ENCODE measurements at regions not wholly inside any gene's neighbourhood (a gene's known extent, or its start where the extent isn't known, plus 50 kb on each side); places are given as distances from the start of the nearest gene placed in this dataset.

DNA sequence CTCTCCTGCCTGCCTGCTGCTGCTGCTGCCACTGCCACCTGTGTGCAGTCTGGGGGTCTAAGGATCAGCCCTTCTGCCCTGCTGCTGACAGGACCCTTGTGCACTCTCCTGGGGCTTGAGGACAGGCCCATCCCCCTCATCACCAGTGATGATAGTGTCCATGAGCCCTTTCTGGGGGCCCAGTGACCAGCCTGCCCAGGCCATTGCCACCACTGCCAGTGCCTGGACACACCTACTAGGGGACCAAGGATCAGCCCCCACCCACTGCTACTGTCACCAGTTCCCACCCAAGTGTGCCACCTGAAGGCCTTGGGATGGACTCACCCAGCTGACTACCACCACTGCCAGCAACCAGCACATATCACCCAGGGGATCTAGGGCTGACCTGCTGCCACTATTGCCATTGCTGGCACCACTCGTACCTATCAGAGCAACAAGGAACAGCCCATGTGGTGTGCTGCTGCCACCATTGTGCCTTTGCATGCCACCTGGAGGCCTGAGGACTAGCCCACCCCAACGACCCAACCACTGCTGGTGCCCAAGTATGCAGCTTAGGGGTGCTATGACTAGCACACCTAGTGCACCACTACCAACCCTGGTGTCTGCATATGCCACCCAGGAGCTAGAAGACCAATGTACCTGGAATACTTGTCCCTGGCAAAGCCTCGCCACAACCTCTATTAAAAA is 994.3 kb downstream of the PCDH17 start:
- H3K27ac ChIP-seq (ENCODE audit: low read depth in 1 of 2, low read length in 1 of 2) = no peak overlapping the region

DNA sequence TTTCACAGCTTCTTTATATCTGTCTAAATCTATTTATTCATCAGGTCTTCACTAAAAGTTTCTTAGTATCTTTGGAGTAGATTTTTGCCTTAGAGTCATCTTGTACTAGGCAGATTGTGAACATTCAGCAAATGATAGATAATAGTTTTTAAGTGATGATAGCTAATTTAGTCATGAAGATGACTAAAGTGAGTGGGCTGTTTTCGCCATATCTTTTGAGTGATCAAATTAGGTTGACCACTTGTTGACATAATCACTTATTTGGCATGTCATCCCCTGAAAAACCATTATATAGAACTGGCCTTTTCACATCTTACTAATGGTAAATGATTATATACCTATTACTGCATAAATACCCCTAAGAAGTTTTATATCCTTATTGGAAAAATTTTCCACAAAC is 999.2 kb downstream of the PCDH17 start:
- DNase-seq (ENCODE audit: low read depth in 6 of 9, low spot score in 9 of 9) = no peak
- Histone ChIP-seq H3K36me3 (ENCODE audit: control insufficient read depth in 2 of 2, insufficient read depth in 2 of 2, low read length in 1 of 2) (no peaks in the 10 kb centered on the region), H3K27me3 (ENCODE audit: control insufficient read depth in 2 of 2, insufficient read depth in 1 of 2, low read length in 1 of 2) (no peaks in the 10 kb centered on the region), H3K27ac (ENCODE audit: low read depth in 1 of 2, low read length in 1 of 2) (no peak overlapping the region), H3K4me3 (ENCODE audit: low read length in 2 of 2) (no peak overlapping the region), H3K9me3 (ENCODE audit: control insufficient read depth in 2 of 2, insufficient read depth in 1 of 2, low read length in 1 of 2) (peaks cover 0 to 4% of the 10 kb centered on the region in 2 donors), H3K4me1 (ENCODE audit: control insufficient read depth in 2 of 2, insufficient read depth in 2 of 2, low read length in 2 of 2) (no peaks in the 10 kb centered on the region)
- WGBS = 96% methylated on average over 1 of the region's 1 CpG

More for the DNA sequence above, 994.3 kb downstream of the PCDH17 start:
- no peak for DNase-seq (ENCODE audit: low read depth in 6 of 9, low spot score in 9 of 9)
- Histone ChIP-seq H3K36me3 (ENCODE audit: control insufficient read depth in 2 of 2, insufficient read depth in 2 of 2, low read length in 1 of 2) (no peaks in the 10 kb centered on the region), H3K9me3 (ENCODE audit: control insufficient read depth in 2 of 2, insufficient read depth in 1 of 2, low read length in 1 of 2) (peaks cover 0 to 14% of the 10 kb centered on the region in 2 donors), H3K27me3 (ENCODE audit: control insufficient read depth in 2 of 2, insufficient read depth in 1 of 2, low read length in 1 of 2) (no peaks in the 10 kb centered on the region), H3K4me3 (ENCODE audit: low read length in 2 of 2) (no peak overlapping the region), H3K4me1 (ENCODE audit: control insufficient read depth in 2 of 2, insufficient read depth in 2 of 2, low read length in 2 of 2) (no peaks in the 10 kb centered on the region)
- 92% methylated on average over 3 of the region's 3 CpGs for WGBS

DNA sequence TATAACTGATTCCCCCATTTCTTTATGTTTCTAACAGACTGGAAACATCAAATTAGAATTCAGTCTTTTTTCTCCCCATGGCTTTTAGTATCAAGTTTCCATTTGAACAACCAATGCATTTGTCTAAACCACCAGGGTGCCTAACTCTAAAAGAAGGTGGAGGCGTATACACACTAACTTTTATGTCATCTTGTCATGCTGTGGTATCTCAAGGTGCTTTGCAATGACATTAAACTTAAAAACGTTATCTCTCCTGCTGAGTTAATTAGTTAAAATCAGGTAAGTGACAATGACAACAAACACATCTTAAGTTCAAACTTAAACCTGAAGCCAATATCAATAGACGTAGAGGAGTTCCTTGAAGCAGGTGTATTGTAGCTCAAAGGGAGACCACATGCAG is 1001.7 kb downstream of the PCDH17 start:
- Histone ChIP-seq H3K9me3 (ENCODE audit: control insufficient read depth in 2 of 2, insufficient read depth in 1 of 2, low read length in 1 of 2) (no peaks in the 10 kb centered on the region), H3K27ac (ENCODE audit: low read depth in 1 of 2, low read length in 1 of 2) (no peak overlapping the region), H3K27me3 (ENCODE audit: control insufficient read depth in 2 of 2, insufficient read depth in 1 of 2, low read length in 1 of 2) (no peaks in the 10 kb centered on the region), H3K4me3 (ENCODE audit: low read length in 2 of 2) (no peak overlapping the region), H3K36me3 (ENCODE audit: control insufficient read depth in 2 of 2, insufficient read depth in 2 of 2, low read length in 1 of 2) (no peaks in the 10 kb centered on the region), H3K4me1 (ENCODE audit: control insufficient read depth in 2 of 2, insufficient read depth in 2 of 2, low read length in 2 of 2) (no peaks in the 10 kb centered on the region)
- 90% methylated on average over 3 of the region's 3 CpGs for WGBS
- no peak for DNase-seq (ENCODE audit: low read depth in 6 of 9, low spot score in 9 of 9)

DNA sequence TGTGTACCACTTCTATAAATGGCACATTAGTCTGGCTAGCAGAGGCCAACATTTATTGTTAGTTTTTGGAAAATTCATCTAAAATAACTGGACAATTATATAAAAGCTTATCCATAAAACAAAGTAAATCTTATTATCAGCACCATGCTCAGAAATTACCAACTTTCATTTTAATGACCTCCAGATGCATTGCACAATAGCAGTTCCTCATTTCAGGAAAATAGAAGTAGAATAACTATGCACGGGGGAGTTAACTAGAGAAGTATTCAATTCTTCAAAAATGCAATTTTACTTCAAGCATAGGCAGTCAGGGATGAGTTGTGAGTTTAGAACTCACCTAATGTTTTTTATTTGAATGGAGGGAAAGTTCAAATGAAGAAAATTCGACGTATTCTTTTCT is 1023.5 kb downstream of the PCDH17 start:
- DNase-seq (ENCODE audit: low read depth in 6 of 9, low spot score in 9 of 9) = no peak
- no peaks in the 10 kb centered on the region for H3K36me3 ChIP-seq (ENCODE audit: control insufficient read depth in 2 of 2, insufficient read depth in 2 of 2, low read length in 1 of 2)
- no peaks in the 10 kb centered on the region for H3K9me3 ChIP-seq (ENCODE audit: control insufficient read depth in 2 of 2, insufficient read depth in 1 of 2, low read length in 1 of 2)
- no peaks in the 10 kb centered on the region for H3K4me1 ChIP-seq (ENCODE audit: control insufficient read depth in 2 of 2, insufficient read depth in 2 of 2, low read length in 2 of 2)
- WGBS = 67% methylated on average over 3 of the region's 3 CpGs
- H3K4me3 ChIP-seq (ENCODE audit: low read length in 2 of 2) = no peak overlapping the region
- no peak overlapping the region for H3K27ac ChIP-seq (ENCODE audit: low read depth in 1 of 2, low read length in 1 of 2)
- H3K27me3 ChIP-seq (ENCODE audit: control insufficient read depth in 2 of 2, insufficient read depth in 1 of 2, low read length in 1 of 2) = no peaks in the 10 kb centered on the region

DNA sequence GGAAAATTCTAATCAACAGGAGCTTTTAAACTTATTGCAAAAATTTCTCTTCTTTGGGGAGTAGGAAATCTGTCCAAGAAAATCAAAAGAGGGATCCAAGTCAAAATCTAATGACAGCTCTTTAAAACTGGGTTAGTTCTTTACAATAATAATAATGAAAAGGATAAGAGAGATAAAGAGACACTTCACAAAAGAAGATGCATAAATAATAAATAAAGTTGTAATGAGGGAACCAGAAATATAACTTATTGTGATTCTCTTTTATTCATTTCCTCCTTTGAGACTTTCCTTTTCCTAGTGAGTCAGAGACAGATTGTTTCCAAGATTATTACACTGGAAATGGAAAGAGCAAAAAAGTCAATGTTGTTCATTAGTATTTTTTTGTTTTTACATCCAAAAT is 1029.3 kb downstream of the PCDH17 start:
- Histone ChIP-seq H3K27ac (ENCODE audit: low read depth in 1 of 2, low read length in 1 of 2) (no peak overlapping the region), H3K27me3 (ENCODE audit: control insufficient read depth in 2 of 2, insufficient read depth in 1 of 2, low read length in 1 of 2) (no peaks in the 10 kb centered on the region), H3K36me3 (ENCODE audit: control insufficient read depth in 2 of 2, insufficient read depth in 2 of 2, low read length in 1 of 2) (no peaks in the 10 kb centered on the region), H3K9me3 (ENCODE audit: control insufficient read depth in 2 of 2, insufficient read depth in 1 of 2, low read length in 1 of 2) (no peaks in the 10 kb centered on the region), H3K4me1 (ENCODE audit: control insufficient read depth in 2 of 2, insufficient read depth in 2 of 2, low read length in 2 of 2) (no peaks in the 10 kb centered on the region), H3K4me3 (ENCODE audit: low read length in 2 of 2) (no peak overlapping the region)
- DNase-seq (ENCODE audit: low read depth in 6 of 9, low spot score in 9 of 9) = no peak

DNA sequence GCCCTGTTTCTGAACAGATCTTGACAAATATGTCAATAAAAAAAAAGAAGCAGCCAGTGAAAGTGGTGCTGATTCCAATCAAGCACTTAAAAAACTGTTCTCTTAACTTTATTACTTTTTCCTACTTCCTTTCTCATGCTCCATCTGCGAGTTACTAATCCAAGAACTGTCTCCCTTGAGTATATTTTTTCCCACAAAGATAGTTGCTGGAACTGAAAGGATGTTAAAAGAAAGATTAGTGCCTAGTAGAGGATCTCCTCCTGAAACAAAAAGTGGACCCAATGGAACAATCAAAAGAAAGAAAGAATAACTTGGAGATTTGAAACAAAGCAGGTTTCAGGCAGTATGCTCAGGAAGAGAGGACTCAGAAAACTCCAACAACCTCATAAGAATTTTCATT is 1034.8 kb downstream of the PCDH17 start:
- H3K9me3 ChIP-seq (ENCODE audit: control insufficient read depth in 2 of 2, insufficient read depth in 1 of 2, low read length in 1 of 2) = no peaks in the 10 kb centered on the region
- WGBS = 73% methylated on average over 1 of the region's 1 CpG

DNA sequence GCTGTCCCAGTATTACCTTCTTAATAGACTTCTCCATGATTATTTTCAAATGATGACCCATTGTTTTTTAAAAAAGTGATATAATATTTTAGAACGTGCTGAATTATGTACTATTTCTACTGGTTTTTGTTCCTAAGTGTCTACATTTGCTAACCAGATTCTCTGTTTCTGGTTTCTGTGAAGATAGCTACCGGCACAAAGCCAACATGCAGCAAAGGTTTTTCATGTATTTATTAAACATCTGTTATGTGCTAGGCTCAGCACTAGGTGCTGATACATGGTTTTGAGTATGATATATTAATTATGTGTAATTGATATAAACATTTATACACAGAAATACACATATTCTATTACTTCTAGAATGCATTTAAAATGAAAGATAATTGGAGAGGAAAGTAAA is 1035.6 kb downstream of the PCDH17 start:
- WGBS = 94% methylated on average over 2 of the region's 2 CpGs
- H3K9me3 ChIP-seq (ENCODE audit: control insufficient read depth in 2 of 2, insufficient read depth in 1 of 2, low read length in 1 of 2) = no peaks in the 10 kb centered on the region

More for the DNA sequence above, 1034.8 kb downstream of the PCDH17 start:
- H3K27ac ChIP-seq (ENCODE audit: low read depth in 1 of 2, low read length in 1 of 2) = no peak overlapping the region
- no peak for DNase-seq (ENCODE audit: low read depth in 6 of 9, low spot score in 9 of 9)
- H3K4me3 ChIP-seq (ENCODE audit: low read length in 2 of 2) = no peak overlapping the region
- H3K4me1 ChIP-seq (ENCODE audit: control insufficient read depth in 2 of 2, insufficient read depth in 2 of 2, low read length in 2 of 2) = no peaks in the 10 kb centered on the region
- H3K27me3 ChIP-seq (ENCODE audit: control insufficient read depth in 2 of 2, insufficient read depth in 1 of 2, low read length in 1 of 2) = no peaks in the 10 kb centered on the region
- no peaks in the 10 kb centered on the region for H3K36me3 ChIP-seq (ENCODE audit: control insufficient read depth in 2 of 2, insufficient read depth in 2 of 2, low read length in 1 of 2)

DNA sequence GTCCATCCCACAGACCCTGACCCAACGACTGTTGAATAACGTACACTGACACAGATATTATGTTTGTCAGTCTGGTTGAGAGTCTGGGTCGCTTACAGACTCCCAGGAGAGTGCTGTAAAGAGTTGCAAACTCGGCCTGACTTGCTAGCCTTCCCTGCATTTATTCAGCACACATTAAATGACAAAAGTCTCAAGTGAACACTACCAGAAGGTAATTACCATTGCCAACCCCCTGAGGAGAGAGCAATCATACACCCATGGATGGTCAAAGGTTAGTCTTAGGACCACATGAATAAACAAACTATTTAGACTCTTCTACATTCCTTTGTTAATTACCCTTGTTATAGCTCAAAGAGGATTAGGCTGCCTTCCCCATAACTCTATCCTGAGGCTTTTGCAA is 1048.6 kb downstream of the PCDH17 start:
- no peak overlapping the region for H3K4me3 ChIP-seq (ENCODE audit: low read length in 2 of 2)
- H3K9me3 ChIP-seq (ENCODE audit: control insufficient read depth in 2 of 2, insufficient read depth in 1 of 2, low read length in 1 of 2) = no peaks in the 10 kb centered on the region
- WGBS = 64% methylated on average over 4 of the region's 4 CpGs
- no peaks in the 10 kb centered on the region for H3K27me3 ChIP-seq (ENCODE audit: control insufficient read depth in 2 of 2, insufficient read depth in 1 of 2, low read length in 1 of 2)
- DNase-seq (ENCODE audit: low read depth in 6 of 9, low spot score in 9 of 9) = no peak
- no peaks in the 10 kb centered on the region for H3K4me1 ChIP-seq (ENCODE audit: control insufficient read depth in 2 of 2, insufficient read depth in 2 of 2, low read length in 2 of 2)
- no peak overlapping the region for H3K27ac ChIP-seq (ENCODE audit: low read depth in 1 of 2, low read length in 1 of 2)
- no peaks in the 10 kb centered on the region for H3K36me3 ChIP-seq (ENCODE audit: control insufficient read depth in 2 of 2, insufficient read depth in 2 of 2, low read length in 1 of 2)

More for the DNA sequence above, 1035.6 kb downstream of the PCDH17 start:
- Histone ChIP-seq H3K4me3 (ENCODE audit: low read length in 2 of 2) (no peak overlapping the region), H3K36me3 (ENCODE audit: control insufficient read depth in 2 of 2, insufficient read depth in 2 of 2, low read length in 1 of 2) (no peaks in the 10 kb centered on the region), H3K27ac (ENCODE audit: low read depth in 1 of 2, low read length in 1 of 2) (no peak overlapping the region), H3K4me1 (ENCODE audit: control insufficient read depth in 2 of 2, insufficient read depth in 2 of 2, low read length in 2 of 2) (no peaks in the 10 kb centered on the region), H3K27me3 (ENCODE audit: control insufficient read depth in 2 of 2, insufficient read depth in 1 of 2, low read length in 1 of 2) (no peaks in the 10 kb centered on the region)
- DNase-seq (ENCODE audit: low read depth in 6 of 9, low spot score in 9 of 9) = no peak

DNA sequence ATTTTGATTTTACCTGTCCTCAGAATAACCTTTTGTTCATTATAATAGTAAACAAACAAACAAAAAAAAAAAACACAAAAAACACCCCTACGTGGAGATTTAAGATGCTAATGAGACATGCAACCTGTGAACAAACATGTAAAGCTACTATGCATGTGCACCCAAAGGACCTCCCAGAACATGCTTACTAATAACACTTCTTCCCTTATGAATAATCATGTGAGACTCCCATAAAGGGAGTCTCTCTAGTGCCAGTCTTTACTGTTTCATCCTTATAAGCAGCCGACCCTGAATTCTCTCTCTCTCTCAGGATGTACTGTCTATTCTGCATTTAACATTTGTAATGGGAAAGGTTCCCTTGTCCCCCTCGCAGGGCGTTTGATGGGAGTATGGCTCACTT is 1051.1 kb downstream of the PCDH17 start:
- WGBS = 94% methylated on average over 4 of the region's 4 CpGs

More for the DNA sequence above, 1051.1 kb downstream of the PCDH17 start:
- DNase-seq (ENCODE audit: low read depth in 6 of 9, low spot score in 9 of 9) = no peak
- no peaks in the 10 kb centered on the region for H3K4me1 ChIP-seq (ENCODE audit: control insufficient read depth in 2 of 2, insufficient read depth in 2 of 2, low read length in 2 of 2)
- H3K36me3 ChIP-seq (ENCODE audit: control insufficient read depth in 2 of 2, insufficient read depth in 2 of 2, low read length in 1 of 2) = no peaks in the 10 kb centered on the region
- no peak overlapping the region for H3K27ac ChIP-seq (ENCODE audit: low read depth in 1 of 2, low read length in 1 of 2)
- no peaks in the 10 kb centered on the region for H3K9me3 ChIP-seq (ENCODE audit: control insufficient read depth in 2 of 2, insufficient read depth in 1 of 2, low read length in 1 of 2)
- H3K4me3 ChIP-seq (ENCODE audit: low read length in 2 of 2) = no peak overlapping the region
- no peaks in the 10 kb centered on the region for H3K27me3 ChIP-seq (ENCODE audit: control insufficient read depth in 2 of 2, insufficient read depth in 1 of 2, low read length in 1 of 2)

Data from thymus (tissue), 11 donors.